ENCODE measurements at regions not wholly inside any gene's neighbourhood (a gene's known extent, or its start where the extent isn't known, plus 50 kb on each side); places are given as distances from the start of the nearest gene placed in this dataset.

GRCh38 chr18:79579807-79580497 lies 99.7 kb upstream of the CTDP1 start:
- DNase-seq (ENCODE audit: low spot score) = no peak
- TF ChIP-seq, protein P1, sequence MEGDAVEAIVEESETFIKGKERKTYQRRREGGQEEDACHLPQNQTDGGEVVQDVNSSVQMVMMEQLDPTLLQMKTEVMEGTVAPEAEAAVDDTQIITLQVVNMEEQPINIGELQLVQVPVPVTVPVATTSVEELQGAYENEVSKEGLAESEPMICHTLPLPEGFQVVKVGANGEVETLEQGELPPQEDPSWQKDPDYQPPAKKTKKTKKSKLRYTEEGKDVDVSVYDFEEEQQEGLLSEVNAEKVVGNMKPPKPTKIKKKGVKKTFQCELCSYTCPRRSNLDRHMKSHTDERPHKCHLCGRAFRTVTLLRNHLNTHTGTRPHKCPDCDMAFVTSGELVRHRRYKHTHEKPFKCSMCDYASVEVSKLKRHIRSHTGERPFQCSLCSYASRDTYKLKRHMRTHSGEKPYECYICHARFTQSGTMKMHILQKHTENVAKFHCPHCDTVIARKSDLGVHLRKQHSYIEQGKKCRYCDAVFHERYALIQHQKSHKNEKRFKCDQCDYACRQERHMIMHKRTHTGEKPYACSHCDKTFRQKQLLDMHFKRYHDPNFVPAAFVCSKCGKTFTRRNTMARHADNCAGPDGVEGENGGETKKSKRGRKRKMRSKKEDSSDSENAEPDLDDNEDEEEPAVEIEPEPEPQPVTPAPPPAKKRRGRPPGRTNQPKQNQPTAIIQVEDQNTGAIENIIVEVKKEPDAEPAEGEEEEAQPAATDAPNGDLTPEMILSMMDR (IDR thresholded peaks at IDR 0.05; ENCODE audit: extremely low read depth, missing control alignments) = no peak

GRCh38 chr18:79580498-79581171 lies 99.0 kb upstream of the CTDP1 start:
- no peak for DNase-seq (ENCODE audit: low spot score)
- TF ChIP-seq, protein P1 (IDR thresholded peaks at IDR 0.05; ENCODE audit: extremely low read depth, missing control alignments) = no peak

DNA sequence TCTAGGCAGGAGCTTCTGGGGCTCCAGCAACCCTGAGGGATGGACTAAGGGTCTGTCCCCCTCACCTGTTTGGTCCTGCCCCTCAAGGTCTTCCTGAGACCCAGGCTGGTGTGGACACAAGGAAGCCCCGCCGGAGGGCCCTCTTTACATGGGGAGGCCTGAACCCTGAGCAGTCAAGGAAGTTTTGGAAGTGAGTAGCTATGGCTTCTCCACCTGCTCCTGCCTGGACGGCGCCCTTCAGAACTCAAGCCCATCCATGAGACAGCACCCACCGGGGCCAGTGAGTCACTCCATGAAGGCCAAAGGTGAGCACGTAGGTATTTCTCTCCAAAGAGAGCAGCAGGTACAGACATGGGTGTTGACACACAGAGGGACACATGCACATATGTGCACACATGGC lies 98.2 kb upstream of the CTDP1 start:
- TF ChIP-seq, protein P1 (IDR thresholded peaks at IDR 0.05; ENCODE audit: extremely low read depth, missing control alignments) = no peak
- DNase-seq (ENCODE audit: low spot score) = no peak

DNA sequence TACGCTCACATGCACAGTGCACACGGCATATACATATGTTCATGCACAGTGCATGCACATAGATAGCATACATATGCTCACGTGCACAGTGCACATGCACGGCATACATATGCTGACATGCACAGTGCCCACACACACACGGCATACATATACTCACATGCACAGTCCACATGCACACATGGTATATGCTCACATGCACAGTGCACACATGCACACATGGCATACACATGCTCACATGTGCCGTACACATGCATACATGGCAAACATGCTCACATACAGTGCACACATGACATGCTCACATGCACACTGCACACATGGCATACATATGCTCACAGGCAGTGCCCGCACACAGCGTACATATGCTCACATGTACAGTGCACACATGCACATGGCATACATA lies 97.7 kb upstream of the CTDP1 start:
- DNase-seq (ENCODE audit: low spot score) = no peak

DNA sequence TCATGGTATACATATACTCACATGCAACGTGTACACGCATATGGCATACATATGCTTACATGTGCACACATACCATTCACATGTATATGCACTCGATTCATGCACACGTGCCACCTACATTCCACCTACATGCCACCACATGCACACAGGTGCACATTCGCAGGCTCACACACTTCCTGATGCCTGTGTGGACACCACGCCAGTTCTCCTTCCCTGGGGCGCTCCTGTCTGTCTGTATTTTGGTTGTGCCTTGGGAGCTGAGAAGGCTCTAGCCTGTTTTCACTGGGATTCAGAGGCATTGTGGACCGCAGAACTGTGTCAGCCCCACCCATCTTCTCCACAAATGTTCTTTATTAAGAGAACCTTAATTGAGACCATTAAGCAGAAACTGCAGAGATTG lies 96.6 kb upstream of the CTDP1 start:
- no peak for DNase-seq (ENCODE audit: low spot score)
- TF ChIP-seq, protein P1 (IDR thresholded peaks at IDR 0.05; ENCODE audit: extremely low read depth, missing control alignments) = no peak

More for the DNA sequence above, 97.7 kb upstream of the CTDP1 start:
- TF ChIP-seq, protein P1 (IDR thresholded peaks at IDR 0.05; ENCODE audit: extremely low read depth, missing control alignments) = no peak

DNA sequence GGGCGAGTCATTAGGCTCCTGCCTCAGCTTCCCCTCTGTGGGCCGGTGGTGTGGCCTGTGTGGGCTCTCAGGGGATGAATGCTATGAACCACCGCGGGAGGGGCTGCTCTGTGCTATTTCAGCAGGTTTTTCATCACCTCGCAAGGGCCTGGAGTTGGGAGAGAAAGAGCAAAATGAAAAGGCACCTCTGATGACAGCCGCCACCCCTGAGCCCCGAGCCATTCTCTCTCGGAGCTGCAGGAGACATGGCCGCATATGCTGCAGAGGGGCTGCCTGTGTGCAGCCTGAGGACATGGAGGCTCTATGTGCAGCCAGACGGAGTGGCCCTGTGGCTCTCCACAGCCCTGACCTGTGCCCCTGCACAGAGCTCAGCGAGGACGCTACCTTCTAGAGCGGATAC lies 96.2 kb upstream of the CTDP1 start:
- DNase-seq (ENCODE audit: low spot score) = no peak
- TF ChIP-seq, protein P1 (IDR thresholded peaks at IDR 0.05; ENCODE audit: extremely low read depth, missing control alignments) = no peak

DNA sequence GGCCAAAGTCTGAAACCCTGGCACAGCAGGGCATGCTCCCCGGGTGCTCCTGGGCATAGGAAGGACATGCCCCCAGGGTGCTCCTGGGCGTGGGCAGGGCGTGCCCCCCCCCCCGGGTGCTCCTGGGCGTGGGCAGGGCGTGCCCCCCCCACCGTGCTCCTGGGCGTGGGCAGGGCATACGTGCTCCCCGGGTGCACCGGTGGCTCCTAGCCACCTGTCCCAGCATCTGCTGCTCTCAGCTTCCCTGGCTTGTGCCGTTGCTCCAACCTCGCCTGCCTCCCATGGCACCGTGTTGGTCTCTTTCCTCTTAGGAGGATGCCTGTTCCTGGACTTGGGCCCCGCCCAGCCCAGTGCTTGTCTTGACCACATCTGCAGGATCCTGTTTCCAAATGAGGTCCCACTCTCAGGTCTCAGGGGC lies 95.6 kb upstream of the CTDP1 start:
- DNase-seq (ENCODE audit: low spot score) = no peak

More for the DNA sequence above, 95.6 kb upstream of the CTDP1 start:
- TF ChIP-seq, protein P1 (IDR thresholded peaks at IDR 0.05; ENCODE audit: extremely low read depth, missing control alignments) = no peak

Measured in GM20000 (cell line).